HEK293 (cell line): ENCODE measurements at regions not wholly inside any gene's neighbourhood (a gene's known extent, or its start where the extent isn't known, plus 50 kb on each side); places are given as distances from the start of the nearest gene placed in this dataset.

Experiments used
- BCL6B ChIP-seq: fragments of 450-650 bp; formaldehyde crosslinking; IDR thresholded peaks from 2 replicates; pipeline ENCODE4 v1.5.1; 2017; ENCODE audit warnings: missing biosample characterization, missing genetic modification characterization
- OSR2 ChIP-seq: fragments of 450-650 bp; formaldehyde crosslinking; IDR thresholded peaks from 2 replicates; pipeline ENCODE4 v1.5.1; 2016; ENCODE audit warnings: missing biosample characterization, missing genetic modification characterization
- PBX3 ChIP-seq: sonication (generic); formaldehyde crosslinking; IDR thresholded peaks from 2 replicates; pipeline ENCODE4 v1.8.1; 2022; ENCODE audit warnings: mild to moderate bottlenecking, moderate library complexity, missing genetic modification reagents
- PRDM10 ChIP-seq: fragments of 450-650 bp; formaldehyde crosslinking; IDR thresholded peaks from 2 replicates; pipeline ENCODE4 v1.5.1; 2016; ENCODE audit warnings: missing biosample characterization, missing genetic modification characterization
- TSHZ1 ChIP-seq: fragments of 450-650 bp; formaldehyde crosslinking; IDR thresholded peaks from 2 replicates; pipeline ENCODE4 v1.5.1; 2016; ENCODE audit warnings: missing biosample characterization, missing genetic modification characterization, borderline replicate concordance
- YY2 ChIP-seq: fragments of 450-650 bp; formaldehyde crosslinking; IDR thresholded peaks from 2 replicates; pipeline ENCODE4 v1.5.1; 2016; ENCODE audit warnings: missing biosample characterization, missing genetic modification characterization
- ZBTB17 ChIP-seq: fragments of 450-650 bp; formaldehyde crosslinking; IDR thresholded peaks from 2 replicates; pipeline ENCODE4 v1.5.1; 2016; ENCODE audit warnings: missing biosample characterization, missing genetic modification characterization
- ZBTB21 ChIP-seq: fragments of 450-650 bp; formaldehyde crosslinking; IDR thresholded peaks from 2 replicates; pipeline ENCODE4 v1.5.1; 2017; ENCODE audit warnings: missing biosample characterization, missing genetic modification characterization
- ZBTB6 ChIP-seq: fragments of 450-650 bp; formaldehyde crosslinking; IDR thresholded peaks from 2 replicates; pipeline ENCODE4 v1.5.1; 2017; ENCODE audit warnings: missing biosample characterization, missing genetic modification characterization
- ZBTB8A ChIP-seq: fragments of 450-650 bp; formaldehyde crosslinking; IDR thresholded peaks from 2 replicates; pipeline ENCODE4 v1.5.1; 2016; ENCODE audit warnings: missing biosample characterization, missing genetic modification characterization
- ZEB2 ChIP-seq: fragments of 450-650 bp; formaldehyde crosslinking; IDR thresholded peaks from 2 replicates; pipeline ENCODE4 v1.5.1; 2016; ENCODE audit warnings: missing biosample characterization, missing genetic modification characterization
- ZFP41 ChIP-seq: fragments of 450-650 bp; formaldehyde crosslinking; IDR thresholded peaks from 2 replicates; pipeline ENCODE4 v1.5.1; 2016; ENCODE audit warnings: missing biosample characterization, missing genetic modification characterization, borderline replicate concordance
- ZFP69B ChIP-seq: fragments of 450-650 bp; formaldehyde crosslinking; IDR thresholded peaks from 2 replicates; pipeline ENCODE4 v1.5.1; 2016; ENCODE audit warnings: missing biosample characterization, missing genetic modification characterization
- ZNF146 ChIP-seq: fragments of 450-650 bp; formaldehyde crosslinking; IDR thresholded peaks from 2 replicates; pipeline ENCODE4 v1.5.1; 2016; ENCODE audit warnings: missing biosample characterization, missing genetic modification characterization
- ZNF169 ChIP-seq: fragments of 450-650 bp; formaldehyde crosslinking; IDR thresholded peaks from 2 replicates; pipeline ENCODE4 v1.5.1; 2016; ENCODE audit warnings: missing biosample characterization, missing genetic modification characterization
- ZNF18 ChIP-seq: fragments of 450-650 bp; formaldehyde crosslinking; IDR thresholded peaks from 2 replicates; pipeline ENCODE4 v1.5.1; 2016; ENCODE audit warnings: missing biosample characterization, missing genetic modification characterization
- ZNF221 ChIP-seq: fragments of 450-650 bp; formaldehyde crosslinking; IDR thresholded peaks from 2 replicates; pipeline ENCODE4 v1.5.1; 2017; ENCODE audit warnings: missing biosample characterization, missing genetic modification characterization, borderline replicate concordance
- ZNF24 ChIP-seq: fragments of 450-650 bp; formaldehyde crosslinking; IDR thresholded peaks from 2 replicates; pipeline ENCODE4 v1.5.1; 2016; ENCODE audit warnings: missing biosample characterization, missing genetic modification characterization
- ZNF335 ChIP-seq: fragments of 450-650 bp; formaldehyde crosslinking; conservative IDR thresholded peaks from 2 replicates; pipeline ENCODE4 v1.5.1; 2016; ENCODE audit warnings: missing biosample characterization, missing genetic modification characterization
- ZNF416 ChIP-seq: fragments of 450-650 bp; formaldehyde crosslinking; IDR thresholded peaks from 2 replicates; pipeline ENCODE4 v1.5.1; 2016; ENCODE audit warnings: missing biosample characterization, missing genetic modification characterization
- ZNF426 ChIP-seq: fragments of 450-650 bp; formaldehyde crosslinking; IDR thresholded peaks from 2 replicates; pipeline ENCODE4 v1.5.1; 2017; ENCODE audit warnings: missing biosample characterization, missing genetic modification characterization, mild to moderate bottlenecking, inconsistent platforms, moderate library complexity
- ZNF561 ChIP-seq: fragments of 450-650 bp; IDR thresholded peaks from 2 replicates; pipeline ENCODE4 v1.5.1; 2018; ENCODE audit warnings: missing biosample characterization, missing genetic modification characterization, borderline replicate concordance
- ZNF610 ChIP-seq: fragments of 450-650 bp; formaldehyde crosslinking; IDR thresholded peaks from 2 replicates; pipeline ENCODE4 v1.5.1; 2016; ENCODE audit warnings: missing biosample characterization, missing genetic modification characterization, borderline replicate concordance
- ZNF658 ChIP-seq: fragments of 450-650 bp; formaldehyde crosslinking; IDR thresholded peaks from 2 replicates; pipeline ENCODE4; 2016; ENCODE audit warnings: missing biosample characterization, missing genetic modification characterization
- ZNF664 ChIP-seq: fragments of 450-650 bp; formaldehyde crosslinking; IDR thresholded peaks from 2 replicates; pipeline ENCODE4 v1.5.1; 2016; ENCODE audit warnings: missing biosample characterization, missing genetic modification characterization
- ZNF701 ChIP-seq: fragments of 450-650 bp; formaldehyde crosslinking; IDR thresholded peaks from 2 replicates; pipeline ENCODE4 v1.5.1; 2016; ENCODE audit warnings: missing biosample characterization, missing genetic modification characterization
- ZNF76 ChIP-seq: fragments of 450-650 bp; formaldehyde crosslinking; IDR thresholded peaks from 2 replicates; pipeline ENCODE4; 2016; ENCODE audit warnings: low read depth, missing biosample characterization, missing genetic modification characterization, borderline replicate concordance
- ZNF776 ChIP-seq: fragments of 450-650 bp; formaldehyde crosslinking; IDR thresholded peaks from 2 replicates; pipeline ENCODE4 v1.5.0; 2017; ENCODE audit warnings: missing biosample characterization, missing genetic modification characterization, borderline replicate concordance
- ZNF792 ChIP-seq: fragments of 450-650 bp; formaldehyde crosslinking; IDR thresholded peaks from 2 replicates; pipeline ENCODE4 v1.5.1; 2016; ENCODE audit warnings: missing biosample characterization, missing genetic modification characterization

- TF ChIP-seq ZBTB6 (tag by site-specific recombination) (no peak), ZBTB21 (tag by site-specific recombination) (no peak), ZNF701 (tag by site-specific recombination) (no peak), PBX3 (CRISPR knock-in tag) (no peak), YY2 (no peak), OSR2 (tag by site-specific recombination) (no peak), ZNF776 (tag by site-specific recombination) (no peak), ZNF146 (tag by site-specific recombination) (no peak), ZNF610 (tag by site-specific recombination) (no peak), ZNF24 (tag by site-specific recombination) (0 out of 2 replicates have a peak, but pooled peaks have one; percentile 48), ZBTB17 (tag by site-specific recombination) (0 out of 2 replicates have a peak, but pooled peaks have one; percentile 11), ZNF76 (tag by site-specific recombination) (no peak), ZNF561 (tag by site-specific recombination) (no peak), ZNF416 (tag by site-specific recombination) (no peak), ZNF658 (tag by site-specific recombination) (no peak), ZBTB8A (peak; percentile 83), TSHZ1 (tag by site-specific recombination) (no peak), ZNF664 (tag by site-specific recombination) (no peak), ZEB2 (peak; percentile 51; the same call in 1 of the 2 replicates), ZFP69B (no peak), ZNF18 (tag by site-specific recombination) (peak; percentile 73; the same call in 1 of the 2 replicates), BCL6B (tag by site-specific recombination) (no peak), ZNF335 (peak; percentile 49), ZFP41 (tag by site-specific recombination) (no peak), ZNF221 (tag by site-specific recombination) (no peak), ZNF169 (no peak), ZNF792 (tag by site-specific recombination) (no peak), PRDM10 (tag by site-specific recombination) (peak; percentile 87), ZNF426 (tag by site-specific recombination) (no peak)
These were observed 380.7 kb downstream of the MN1 start (continued) for GRCh38 chr22:27420817-27421361.
